HG03196 (cell line): ENCODE measurements at regions not wholly inside any gene's neighbourhood (a gene's known extent, or its start where the extent isn't known, plus 50 kb on each side); places are given as distances from the start of the nearest gene placed in this dataset.
"Not testable (repeated sequence)": the region's sequence is repeated elsewhere in the genome, so short reads cannot be mapped to it uniquely, and the experiment has no call there.

Source experiments
- ATAC-seq: cut with Tn5 transposase; IDR thresholded peaks from one replicate; pipeline ENCODE4 v1.9.1; 2021; ENCODE audit not compliant: unreplicated experiment

DNA sequence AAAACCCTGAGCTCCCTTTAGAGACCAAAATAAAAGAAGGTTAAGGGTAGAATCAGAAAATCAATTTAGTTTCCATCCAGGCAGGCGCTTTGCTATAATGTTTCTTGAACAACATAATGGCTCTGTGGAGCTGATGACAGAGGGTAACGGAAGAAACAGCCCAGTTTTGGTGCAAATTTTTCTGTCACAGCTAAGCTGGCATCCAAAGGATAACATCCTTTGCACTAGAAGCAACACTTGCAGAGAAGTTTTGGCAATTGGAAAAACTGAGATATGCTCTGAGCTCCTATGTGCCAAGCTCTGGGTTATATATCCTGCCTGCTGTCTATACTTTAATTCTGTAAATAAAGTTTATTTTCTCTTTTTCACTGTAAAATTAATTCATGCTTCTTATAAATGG, 495.3 kb upstream of the API5 start:
- ATAC-seq, result no peak

DNA sequence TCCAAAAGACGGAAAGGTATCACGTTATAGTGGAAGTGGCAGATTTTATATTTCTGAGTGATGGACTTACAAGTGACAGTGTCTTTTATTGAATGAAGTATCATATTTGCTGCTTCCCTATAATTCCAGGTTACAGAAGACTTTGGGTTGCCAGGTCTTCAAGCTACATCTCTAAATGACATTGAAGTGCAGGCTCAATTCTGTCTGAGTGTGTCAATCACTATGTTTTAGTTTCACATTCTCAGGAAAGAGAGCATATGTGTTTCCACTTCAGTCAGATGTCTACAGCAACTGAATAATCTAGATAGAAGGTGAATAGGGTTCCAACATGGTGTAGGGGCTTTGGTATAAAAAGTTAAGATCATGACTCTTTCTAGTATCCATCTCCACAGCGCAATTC, 492.7 kb upstream of the API5 start:
- no peak for ATAC-seq

DNA sequence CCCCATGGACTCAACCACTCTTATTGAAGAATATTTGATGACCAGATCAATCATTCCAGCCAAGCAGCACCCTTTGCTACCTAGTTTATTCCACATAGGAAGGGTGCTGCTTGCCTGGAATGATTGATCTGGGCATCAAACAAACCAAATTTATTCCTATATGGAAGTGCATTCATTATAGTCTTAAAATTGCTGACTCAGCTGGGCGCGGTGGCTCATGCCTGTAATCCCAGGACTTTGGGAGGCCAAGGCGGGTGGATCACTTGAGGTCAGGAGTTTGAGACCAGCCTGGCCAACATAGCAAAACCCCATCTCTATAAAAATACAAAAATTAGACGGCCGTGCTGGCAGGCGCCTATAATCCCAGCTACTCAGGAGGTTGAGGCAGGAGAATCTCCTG, 489.6 kb upstream of the API5 start:
- ATAC-seq, result not testable (repeated sequence)

DNA sequence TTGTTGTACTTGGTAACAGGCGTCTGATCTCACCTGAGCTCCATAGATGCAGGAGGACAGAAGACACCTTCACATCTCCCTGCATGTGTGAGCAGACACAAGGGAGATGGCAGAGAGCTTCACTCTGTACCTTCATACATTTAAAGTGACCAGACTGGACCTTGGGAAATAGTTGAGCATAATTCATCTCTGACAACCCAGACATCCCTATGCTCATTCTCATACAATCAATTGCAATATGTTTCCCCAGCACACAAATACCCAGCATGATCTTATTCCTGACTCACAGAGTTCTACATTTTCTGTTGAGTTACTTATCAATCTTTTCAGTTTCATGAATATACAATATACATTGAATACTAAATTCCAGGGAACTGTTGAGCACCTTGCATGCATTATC, 488.2 kb upstream of the API5 start:
- no peak for ATAC-seq

DNA sequence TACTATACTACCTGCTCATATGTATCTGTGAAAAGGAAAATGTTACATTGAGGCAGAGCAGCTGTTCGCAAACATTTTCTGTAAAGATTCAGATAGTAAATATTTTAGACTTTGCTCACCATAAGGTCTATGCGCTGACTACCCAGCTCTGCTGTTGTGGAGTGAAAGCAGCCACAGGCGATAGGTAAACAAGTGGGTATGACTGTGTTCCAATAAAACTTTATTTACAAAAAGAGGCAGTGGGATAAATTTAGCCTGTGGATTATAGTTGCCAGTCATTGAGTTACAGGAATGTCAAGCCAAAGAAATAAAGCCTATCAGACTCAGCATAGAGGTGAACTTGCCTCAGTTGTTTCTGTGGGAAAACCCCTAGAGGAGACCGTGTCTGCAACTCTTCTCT, 487.7 kb upstream of the API5 start:
- no peak for ATAC-seq

DNA sequence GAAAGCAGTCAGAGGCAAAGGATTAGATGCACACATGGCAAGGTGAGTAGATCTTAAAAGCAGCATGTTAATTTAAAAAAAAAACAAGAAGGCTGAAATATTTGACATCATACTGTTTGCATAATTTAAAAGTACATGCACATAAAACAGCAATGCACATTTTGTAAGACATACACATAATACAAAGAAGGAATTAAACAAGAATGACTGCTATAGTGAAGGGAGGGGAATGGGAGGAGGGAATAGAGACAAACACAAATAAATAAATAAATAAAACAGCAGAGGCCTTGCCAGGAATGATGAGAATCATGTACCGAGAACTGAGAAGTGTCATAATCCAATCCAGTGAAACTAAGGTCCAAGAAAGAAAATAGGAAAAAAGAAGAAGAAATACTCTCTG, 486.2 kb upstream of the API5 start:
- no peak for ATAC-seq

DNA sequence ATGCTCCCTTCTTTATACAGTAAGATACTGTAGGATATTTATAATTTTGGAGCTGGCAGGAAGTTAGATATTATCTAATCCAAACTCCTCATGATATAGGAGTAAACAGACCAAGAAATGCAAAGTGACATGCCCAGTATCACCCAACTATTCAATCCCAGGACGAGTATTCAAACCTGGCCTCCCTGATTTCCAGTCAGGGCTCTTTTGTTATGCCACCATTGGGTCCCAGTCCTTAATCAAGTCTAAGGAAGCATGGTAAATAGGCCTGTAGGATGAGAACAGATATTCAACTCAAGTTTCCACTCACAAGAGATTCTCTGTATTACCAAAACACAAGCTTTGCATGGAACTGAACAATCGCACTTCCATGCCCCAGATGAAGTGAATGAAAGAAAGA, 484.0 kb upstream of the API5 start:
- no peak for ATAC-seq

DNA sequence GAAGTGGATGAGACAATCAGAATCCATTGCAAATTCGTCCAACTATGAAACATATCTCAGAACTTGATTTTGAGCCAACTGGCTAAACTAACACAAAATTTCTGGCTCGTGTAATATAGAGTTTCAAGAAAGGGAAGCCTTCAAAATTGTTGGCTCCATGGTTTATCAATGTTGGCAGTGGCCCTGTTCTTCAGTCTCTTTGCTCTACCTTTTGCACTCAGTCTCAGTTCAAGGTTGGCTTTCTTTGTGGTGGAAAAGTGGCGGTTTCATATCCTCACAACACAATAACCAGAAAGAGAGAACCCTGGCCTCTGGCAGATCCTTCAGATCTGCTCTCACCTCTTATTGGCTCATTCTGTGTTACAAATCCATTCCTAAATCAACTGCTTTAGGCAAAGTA, 473.8 kb upstream of the API5 start:
- ATAC-seq, result no peak

DNA sequence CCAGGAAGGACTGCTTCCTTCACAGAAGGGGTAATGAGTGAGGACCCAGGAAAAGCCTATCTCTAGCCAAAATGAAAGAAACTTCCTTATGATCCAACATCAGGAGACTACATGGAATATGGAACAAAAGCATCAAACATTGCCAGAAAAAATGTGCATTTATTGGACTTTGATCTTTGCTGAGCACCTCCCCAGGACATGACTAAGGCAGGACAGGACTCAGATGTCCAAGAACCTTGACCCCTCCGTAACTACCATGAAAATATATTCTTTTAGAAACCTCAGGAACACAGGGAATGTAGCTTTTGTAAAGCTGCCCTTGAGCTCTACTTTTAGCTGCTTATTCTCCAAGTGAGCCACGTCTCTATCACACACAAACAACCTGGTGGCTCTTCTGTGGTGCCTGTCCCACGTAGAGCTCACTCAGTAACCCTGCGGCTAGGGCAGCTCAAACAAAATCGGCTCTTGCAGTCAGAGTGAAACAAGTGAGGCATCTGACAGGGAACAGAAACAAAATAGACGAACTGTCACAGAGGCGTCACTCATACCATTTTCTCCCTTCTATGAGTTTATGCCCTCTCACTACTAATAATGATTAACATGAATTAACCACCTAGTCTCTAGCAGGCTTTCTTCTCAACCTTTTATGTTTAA, 471.5 kb upstream of the API5 start:
- ATAC-seq, result peak; percentile 68

DNA sequence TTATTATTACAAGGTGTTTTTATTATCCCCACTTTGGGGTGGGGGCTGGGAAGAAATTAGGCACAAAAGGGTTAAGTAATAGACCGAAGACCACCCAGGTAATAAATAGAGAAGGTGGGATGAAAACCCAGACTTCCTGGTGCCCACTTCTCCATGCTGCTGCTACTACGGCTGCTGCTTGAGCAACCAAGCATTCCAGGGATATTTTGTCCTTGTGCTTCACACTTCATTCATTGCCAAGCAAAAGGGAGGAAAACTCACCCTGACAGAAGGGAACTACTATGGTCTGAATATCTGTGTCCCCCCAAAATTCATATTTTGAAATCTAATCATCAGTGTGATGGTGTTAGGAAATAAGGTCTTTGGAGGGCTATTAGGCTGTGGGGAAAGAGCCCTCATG, 470.9 kb upstream of the API5 start:
- no peak for ATAC-seq

DNA sequence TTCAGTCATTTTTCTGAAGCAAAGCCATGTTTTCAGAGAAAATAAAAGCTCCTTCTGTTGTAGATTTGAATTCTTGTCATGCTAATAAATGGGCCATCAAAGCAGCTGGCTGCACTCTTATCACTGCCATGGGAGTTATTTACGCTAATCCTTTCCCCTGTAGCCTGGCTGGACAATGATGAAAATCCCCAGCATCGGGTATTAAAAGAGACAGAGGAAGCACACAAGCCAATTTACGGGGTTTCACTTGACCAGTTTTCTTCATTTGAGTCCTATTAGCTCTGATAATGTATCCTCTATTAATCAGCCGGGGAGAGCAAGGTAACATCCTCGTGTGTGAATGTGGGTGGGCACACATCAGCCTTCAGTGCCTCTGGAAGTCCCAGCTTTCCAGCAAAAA, 470.2 kb upstream of the API5 start:
- ATAC-seq, result no peak

DNA sequence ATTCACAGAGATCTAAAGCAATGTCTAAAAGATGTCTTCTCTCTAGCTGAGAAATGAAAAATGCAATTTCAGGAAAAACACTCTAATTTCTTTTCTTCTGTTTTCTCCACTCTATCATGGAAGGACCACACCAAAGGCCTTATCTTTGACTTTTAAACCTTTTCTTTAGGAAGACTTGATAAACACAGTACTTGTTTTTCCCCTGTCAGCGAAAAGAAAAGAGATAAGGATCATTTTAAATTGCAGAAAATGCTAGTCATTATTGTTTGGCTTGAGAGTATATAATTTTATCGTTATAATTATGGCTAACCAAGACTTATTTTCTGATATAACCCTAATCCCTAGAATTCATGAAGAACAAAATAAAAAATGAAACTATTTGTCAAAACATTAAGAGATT, 462.4 kb upstream of the API5 start:
- ATAC-seq, result no peak

DNA sequence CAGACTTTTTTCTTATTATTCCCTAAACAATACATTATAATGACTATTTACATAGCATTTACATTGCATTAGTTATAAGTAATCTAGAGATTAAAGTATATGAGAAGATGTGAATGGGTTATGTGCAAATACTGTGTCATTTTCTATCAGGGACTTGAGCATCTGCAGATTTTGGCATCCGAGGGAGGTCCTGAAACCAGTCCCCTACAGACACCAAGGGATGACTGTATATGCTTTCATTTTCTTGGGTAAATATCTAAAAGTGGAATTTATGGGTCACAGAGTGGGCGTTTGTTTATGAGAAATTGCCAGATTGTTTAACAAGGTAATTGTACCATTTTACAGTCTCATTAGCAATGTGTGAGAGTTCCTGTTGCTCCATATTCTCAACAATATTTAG, 454.5 kb upstream of the API5 start:
- no peak for ATAC-seq

DNA sequence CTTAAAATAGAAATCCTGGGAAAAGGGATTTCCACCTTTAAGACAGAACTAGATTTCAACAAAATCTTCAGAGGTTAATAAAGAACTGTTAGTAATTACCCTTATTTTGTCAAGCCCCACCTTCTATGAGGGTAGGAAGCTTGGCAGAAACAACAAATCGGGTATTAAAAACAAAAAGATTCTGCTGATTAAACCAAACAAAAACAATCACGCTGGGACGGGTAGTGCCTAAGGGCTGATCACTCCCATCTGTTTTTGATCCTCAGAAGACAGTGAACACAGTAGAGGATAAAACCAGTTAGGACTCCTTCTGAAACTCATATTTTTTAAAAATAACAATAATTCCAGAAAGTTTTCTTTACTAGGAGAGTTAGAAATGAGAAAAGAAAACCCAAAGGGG, 441.3 kb upstream of the API5 start:
- no peak for ATAC-seq

DNA sequence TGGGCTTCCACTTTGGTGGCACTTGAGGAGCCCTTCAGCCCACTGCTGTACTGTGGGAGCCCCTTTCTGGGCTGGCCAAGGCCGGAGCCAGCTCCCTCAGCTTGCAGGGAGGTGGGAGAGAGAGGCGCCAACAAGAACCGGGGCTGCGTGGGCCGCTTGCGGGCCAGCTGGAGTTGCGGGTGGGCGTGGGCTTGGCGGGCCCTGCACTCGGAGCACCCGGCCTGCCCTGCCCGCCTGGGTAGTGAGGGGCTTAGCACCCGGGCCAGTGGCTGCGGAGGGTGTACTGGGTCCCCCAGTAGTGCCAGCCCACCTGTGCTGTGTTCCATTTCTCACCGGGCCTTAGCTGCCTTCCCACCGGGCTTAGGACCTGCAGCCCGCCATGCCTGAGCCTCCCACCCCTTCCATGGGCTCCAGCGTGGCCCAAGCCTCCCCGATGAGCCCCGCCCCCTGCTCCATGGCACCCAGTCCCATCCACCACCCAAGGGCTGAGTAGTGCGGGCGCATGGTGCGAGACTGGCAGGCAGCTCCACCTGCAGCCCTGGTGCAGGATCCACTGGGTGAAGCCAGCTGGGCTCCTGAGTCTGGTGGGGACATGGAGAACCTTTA, 437.9 kb upstream of the API5 start:
- not testable (repeated sequence) for ATAC-seq

DNA sequence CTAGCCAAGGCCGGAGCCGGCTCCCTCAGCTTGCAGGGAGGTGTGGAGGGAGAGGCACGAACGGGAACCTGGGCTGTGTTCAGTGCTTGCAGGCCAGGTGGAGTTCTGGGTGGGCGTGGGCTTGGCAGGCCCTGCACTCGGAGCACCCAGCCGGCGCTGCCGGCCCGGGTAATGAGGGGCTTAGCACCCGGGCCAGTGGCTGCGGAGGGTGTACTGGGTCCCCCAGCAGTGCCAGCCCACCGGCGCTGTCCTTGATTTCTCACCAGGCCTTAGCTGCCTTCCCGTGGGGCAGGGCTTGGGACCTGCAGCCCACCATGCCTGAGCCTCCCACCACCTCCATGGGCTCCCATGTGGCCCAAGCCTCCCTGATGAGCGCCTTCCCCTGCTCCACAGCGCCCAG, 430.5 kb upstream of the API5 start:
- ATAC-seq, result not testable (repeated sequence)

DNA sequence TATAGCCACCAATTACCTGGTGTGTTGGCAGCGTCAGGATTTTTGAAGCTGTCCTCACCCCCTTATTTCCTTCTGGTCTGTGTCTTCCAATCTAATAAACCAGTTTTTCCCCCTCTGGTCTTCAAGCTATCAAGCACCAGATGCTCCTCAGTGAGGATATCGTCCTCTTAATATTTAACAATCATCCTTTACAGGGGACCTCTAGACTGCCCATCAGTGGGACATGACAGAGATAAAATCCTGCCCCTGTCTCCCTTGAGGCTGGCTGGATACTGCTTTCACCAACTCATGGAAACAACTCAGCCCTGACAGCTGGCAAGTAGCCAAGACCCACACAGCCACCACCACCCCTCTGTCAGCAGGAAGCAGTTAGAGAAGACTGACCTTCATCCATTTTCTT, 421.0 kb upstream of the API5 start:
- ATAC-seq, result no peak

DNA sequence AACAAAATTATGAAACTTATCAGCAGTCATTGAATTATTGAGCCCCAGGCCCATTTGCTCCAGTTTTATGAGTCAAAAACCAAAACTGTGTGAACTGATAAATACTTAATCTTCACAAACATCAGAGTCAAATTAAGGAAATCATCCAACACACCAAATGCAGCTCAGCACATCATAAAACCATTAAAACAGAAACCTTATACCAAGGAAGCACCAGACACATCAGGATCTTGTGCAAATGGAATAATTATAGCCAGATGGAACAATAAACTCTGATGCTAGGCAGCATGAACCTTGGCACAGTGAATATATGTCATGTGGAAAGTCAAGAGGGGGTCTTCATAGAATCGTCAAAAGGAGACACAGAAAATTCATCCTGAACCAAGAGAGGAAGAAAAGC, 410.7 kb upstream of the API5 start:
- ATAC-seq, result no peak

DNA sequence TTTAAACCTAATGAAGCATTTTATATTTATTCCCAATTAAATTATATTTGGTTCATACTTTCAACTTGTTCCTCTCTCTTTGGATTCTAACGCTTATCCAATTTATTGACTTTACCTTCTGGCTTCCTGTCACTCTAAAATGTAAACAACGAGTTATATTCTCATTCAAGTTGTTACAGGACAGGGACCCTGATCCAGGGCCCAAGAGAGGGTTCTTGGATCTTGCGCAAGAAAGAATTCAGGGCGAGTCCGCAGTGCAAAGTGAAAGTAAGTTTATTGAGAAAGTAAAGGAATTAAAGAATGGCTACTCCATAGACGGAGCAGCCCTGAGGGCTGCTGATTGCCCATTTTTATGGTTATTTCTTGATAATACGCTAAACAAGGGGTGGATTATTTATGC, 405.6 kb upstream of the API5 start:
- no peak for ATAC-seq

DNA sequence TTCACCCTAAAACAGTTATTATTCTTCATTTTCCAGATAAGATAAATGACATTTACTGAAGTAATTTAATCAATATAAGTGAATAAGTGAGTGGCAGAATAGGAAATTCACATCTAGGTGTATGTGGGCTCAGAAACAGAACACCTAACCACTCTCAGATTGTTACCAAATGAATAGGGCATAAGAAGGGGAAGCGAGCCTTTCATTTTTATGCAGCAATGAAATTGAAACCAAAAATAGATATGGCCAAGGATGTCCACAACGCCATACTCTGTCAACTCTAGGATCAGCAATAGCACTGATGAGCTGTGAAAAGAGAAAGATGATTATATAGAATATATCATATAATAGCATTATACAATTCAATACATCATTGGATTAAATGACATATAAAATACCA, 398.1 kb upstream of the API5 start:
- no peak for ATAC-seq

DNA sequence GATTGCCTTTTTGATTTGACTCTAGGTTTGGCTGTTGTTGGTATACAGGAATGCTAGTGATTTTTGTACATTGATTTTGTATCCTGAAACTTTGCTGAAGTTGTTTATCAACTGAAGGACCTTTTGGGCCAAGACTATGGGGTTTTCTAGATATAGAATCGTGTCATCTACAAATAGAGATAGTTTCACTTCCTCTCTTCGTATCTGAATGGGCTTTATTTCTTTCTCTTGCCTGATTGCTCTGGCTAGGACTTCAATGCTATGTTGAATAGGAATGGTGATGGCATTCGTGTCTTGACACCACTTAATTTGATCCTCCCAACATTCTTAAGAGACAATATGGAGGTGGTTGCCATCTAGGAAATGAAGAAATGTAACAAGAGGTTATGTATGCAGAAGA, 388.1 kb upstream of the API5 start:
- ATAC-seq, result no peak

DNA sequence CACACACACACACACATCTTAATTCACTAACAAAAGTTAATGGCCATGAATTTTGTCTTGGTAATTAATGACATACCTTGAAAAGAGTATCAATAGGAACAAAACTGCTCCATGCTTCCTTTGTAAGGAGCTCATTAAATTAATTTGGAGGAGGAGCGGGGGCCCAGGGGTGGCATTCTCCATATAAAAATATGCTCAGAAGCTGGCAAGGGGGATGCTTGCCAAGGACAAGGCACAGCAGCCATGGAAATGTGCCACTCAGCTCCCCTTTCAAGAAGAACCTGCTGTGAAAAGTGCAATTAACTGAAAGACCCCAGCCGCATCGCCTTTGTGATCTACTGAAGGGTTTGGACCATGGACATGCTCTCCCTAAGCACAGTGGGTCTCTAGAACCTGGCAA, 385.9 kb upstream of the API5 start:
- ATAC-seq, result no peak

DNA sequence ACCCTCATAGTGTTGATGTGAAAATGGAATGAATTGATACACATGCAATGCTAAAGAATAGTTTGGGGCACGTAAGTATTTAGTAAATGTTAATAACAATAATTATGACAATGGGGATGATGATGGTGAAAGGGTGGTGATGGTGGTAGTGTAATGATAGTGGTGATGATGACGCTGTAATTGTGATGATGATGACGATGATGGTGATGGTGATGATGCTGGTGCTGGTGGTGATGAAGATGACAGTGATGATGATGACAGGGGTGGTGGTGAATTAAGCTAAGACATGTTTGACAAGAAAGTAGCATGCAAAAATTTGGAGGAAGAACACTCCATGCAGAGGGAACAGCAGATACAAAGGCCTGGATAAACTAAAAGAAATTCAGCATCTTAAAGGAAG, 364.4 kb upstream of the API5 start:
- no peak for ATAC-seq
